IMR-90 (cell line): ENCODE measurements at regions not wholly inside any gene's neighbourhood (a gene's known extent, or its start where the extent isn't known, plus 50 kb on each side); places are given as distances from the start of the nearest gene placed in this dataset.
A peak's percentile ranks its signal among the peaks of the same experiment; 100 is the strongest.

ENCODE experiments used
- ATAC-seq: fragments of 200-7000 bp; cut with Tn5 transposase; 2 replicates; pipeline ENCODE4 v1.9.1; 2020; ENCODE audit warnings: low read depth, mild to moderate bottlenecking, moderate library complexity
- BruUV-seq: library from RNA; stranded (reverse); fragments of 400-500 nt; replicated peaks from 2 replicates; lab custom pipeline; 2021; lab: Mats Ljungman, UMichigan
- CTCF ChIA-PET: fragments of 300-600 bp; formaldehyde crosslinking; extraction: SDS; loops from one replicate; lab custom pipeline; 2021; ENCODE audit warnings: antibody characterized with exemption; lab: Yijun Ruan, JAX
- POLR2A ChIA-PET: fragments of 300-600 bp; sonication (Branson Sonifier 250); formaldehyde crosslinking; loops from one replicate; lab custom pipeline; 2022; ENCODE audit warnings: antibody characterized with exemption; ENCODE audit not compliant: unreplicated experiment; lab: Charles Lee
- DNase-seq: peaks from one replicate; pipeline ENCODE4 v3.0.0; 2013
- H2AFZ ChIP-seq: replicated peaks from 2 replicates; pipeline ENCODE3; 2013; ENCODE audit warnings: low read length, mild to moderate bottlenecking; ENCODE audit not compliant: poor library complexity
- H2AK5ac ChIP-seq: 2 replicates; pipeline ENCODE4 v1.6.1; 2013; ENCODE audit warnings: low read depth, low read length, inconsistent platforms
- H2AK9ac ChIP-seq: replicated peaks from 2 replicates; pipeline ENCODE3; 2013; ENCODE audit warnings: mild to moderate bottlenecking, low read depth, low read length, moderate library complexity; ENCODE audit not compliant: poor library complexity
- H2BK120ac ChIP-seq: 2 replicates; pipeline ENCODE4 v1.6.1; 2013; ENCODE audit warnings: low read depth, low read length, inconsistent platforms
- H2BK15ac ChIP-seq: 3 replicates; pipeline ENCODE4 v1.6.1; 2013; ENCODE audit warnings: low read depth, low read length, inconsistent platforms
- H2BK20ac ChIP-seq: 2 replicates; pipeline ENCODE4 v1.6.1; 2013; ENCODE audit warnings: low read depth, mild to moderate bottlenecking, inconsistent platforms, low read length, moderate library complexity
- H2BK5ac ChIP-seq: 2 replicates; pipeline ENCODE4 v1.6.1; 2013; ENCODE audit warnings: mild to moderate bottlenecking, low read depth, low read length, inconsistent platforms; ENCODE audit not compliant: poor library complexity, severe bottlenecking
- H3K14ac ChIP-seq: replicated peaks from 2 replicates; pipeline ENCODE4 v1.6.1; 2013; ENCODE audit warnings: low read depth, low read length, inconsistent platforms
- H3K18ac ChIP-seq: 2 replicates; pipeline ENCODE4 v1.6.1; 2013; ENCODE audit warnings: low read depth, low read length, control low read depth
- H3K23ac ChIP-seq: 2 replicates; pipeline ENCODE4 v1.6.1; 2013; ENCODE audit warnings: low read depth, low read length, inconsistent platforms
- H3K27ac ChIP-seq: 2 replicates; pipeline ENCODE4 v1.5.1; 2013; ENCODE audit warnings: mild to moderate bottlenecking, control low read depth, low read length; ENCODE audit not compliant: insufficient read depth
- H3K27me3 ChIP-seq: 2 replicates; pipeline ENCODE4 v1.6.1; 2013; ENCODE audit warnings: low read length; ENCODE audit not compliant: control insufficient read depth, insufficient read depth
- H3K36me3 ChIP-seq: 2 replicates; pipeline ENCODE4 v1.6.1; 2013; ENCODE audit warnings: low read length, mixed read lengths; ENCODE audit not compliant: control insufficient read depth, insufficient read depth
- H3K4ac ChIP-seq: 2 replicates; pipeline ENCODE4 v1.6.1; 2013; ENCODE audit warnings: low read depth, low read length, inconsistent platforms
- H3K4me1 ChIP-seq: 2 replicates; pipeline ENCODE4 v1.6.1; 2013; ENCODE audit warnings: low read length, mixed read lengths; ENCODE audit not compliant: control insufficient read depth, insufficient read depth
- H3K4me2 ChIP-seq: 2 replicates; pipeline ENCODE4 v1.6.1; 2013; ENCODE audit warnings: low read depth, mild to moderate bottlenecking, control low read depth, low read length, moderate library complexity
- H3K4me3 ChIP-seq: 2 replicates; pipeline ENCODE4 v1.5.1; 2013; ENCODE audit warnings: low read depth, mild to moderate bottlenecking, control low read depth, low read length, moderate library complexity; ENCODE audit not compliant: insufficient read depth
- H3K56ac ChIP-seq: 2 replicates; pipeline ENCODE4 v1.6.1; 2013; ENCODE audit warnings: low read length, inconsistent platforms; ENCODE audit not compliant: insufficient read depth; ENCODE audit errors: extremely low read depth
- H3K79me1 ChIP-seq, 2 experiments: 2 replicates each; pipeline ENCODE4 v1.6.1; 2013; ENCODE audit warnings: low read length in 2 of 2, inconsistent platforms in 1 of 2, low read depth in 1 of 2
- H3K9ac ChIP-seq: 2 replicates; pipeline ENCODE4 v1.6.1; 2013; ENCODE audit warnings: low read depth, low read length, control low read depth
- H3K9me1 ChIP-seq: 2 replicates; pipeline ENCODE4 v1.6.1; 2013; ENCODE audit warnings: low read length, inconsistent platforms; ENCODE audit not compliant: insufficient read depth
- H3K9me3 ChIP-seq: 2 replicates; pipeline ENCODE4 v1.6.1; 2013; ENCODE audit warnings: low read length; ENCODE audit not compliant: control insufficient read depth, insufficient read depth
- H4K20me1 ChIP-seq: 2 replicates; pipeline ENCODE4 v1.6.1; 2013; ENCODE audit warnings: low read length, inconsistent platforms; ENCODE audit not compliant: insufficient read depth
- H4K5ac ChIP-seq: 2 replicates; pipeline ENCODE4 v1.6.1; 2013; ENCODE audit warnings: mild to moderate bottlenecking, low read depth, low read length, control low read depth
- H4K8ac ChIP-seq, 2 experiments: 2 replicates each; pipeline ENCODE4 v1.6.1; 2013; ENCODE audit warnings: low read depth in 2 of 2, low read length in 2 of 2, control low read depth in 1 of 2, inconsistent platforms in 1 of 2
- H4K91ac ChIP-seq: 2 replicates; pipeline ENCODE4 v1.6.1; 2013; ENCODE audit warnings: low read depth, low read length, inconsistent platforms; ENCODE audit not compliant: insufficient read depth
- CHD1 ChIP-seq: IDR thresholded peaks from 2 replicates; pipeline ENCODE4 v1.6.1; 2012; ENCODE audit warnings: low read depth, low read length, improper control_type of control experiment
- ELK1 ChIP-seq: fragments of 150-350 bp; IDR thresholded peaks from 2 replicates; pipeline ENCODE4 v1.6.1; 2016; ENCODE audit warnings: low read depth, mild to moderate bottlenecking, low read length, moderate library complexity, borderline replicate concordance
- MAZ ChIP-seq: IDR thresholded peaks from 2 replicates; pipeline ENCODE4 v1.6.1; 2012; ENCODE audit warnings: low read depth, mild to moderate bottlenecking, low read length, improper control_type of control experiment, moderate library complexity, borderline replicate concordance
- RFX5 ChIP-seq: IDR thresholded peaks from 2 replicates; pipeline ENCODE4 v1.8.0; 2012; ENCODE audit warnings: low read depth, mild to moderate bottlenecking, low read length, moderate library complexity
- SMC3 ChIP-seq: fragments of 150-350 bp; IDR thresholded peaks from 2 replicates; pipeline ENCODE4 v1.6.1; 2016; ENCODE audit warnings: low read depth, mild to moderate bottlenecking, antibody characterized with exemption, low read length, moderate library complexity
- USF2 ChIP-seq: fragments of 150-350 bp; IDR thresholded peaks from 2 replicates; pipeline ENCODE4 v1.6.1; 2017; ENCODE audit warnings: mild to moderate bottlenecking, antibody characterized with exemption, low read length, low read depth
- WGBS, 2 experiments: methylation state at CpG; one replicate each; pipeline versions ENCODE4 v1.1.5 to v1.1.7; 2013; ENCODE audit warnings: missing lambda C conversion rate in 2 of 2; ENCODE audit not compliant: insufficient read length in 1 of 2; ENCODE audit errors: extremely low coverage in 2 of 2; 5-methylcytosine and 5-hydroxymethylcytosine counted together
- dilution Hi-C: fragments of 300-500 bp; cut with HindIII; formaldehyde crosslinking; loops from one replicate; pipeline ENCODE4 v1.14.3; 2018; ENCODE audit warnings: low sequenced_read_pairs; ENCODE audit not compliant: unreplicated experiment
- in situ Hi-C: fragments of 300-500 bp; cut with MboI; formaldehyde crosslinking; loops from 3 replicates; pipeline ENCODE4 v1.14.3; 2019; ENCODE audit warnings: low sequenced_read_pairs, inconsistent platforms, mixed read lengths
- intact Hi-C: fragments of 100-400 bp; cut with micrococcal nuclease; formaldehyde crosslinking; loops from 2 replicates; pipeline ENCODE4 v1.10.0; 2022

- no TSS peak for BruUV-seq
- TF ChIP-seq USF2 (no peak), RFX5 (no peak), MAZ (no peak), ELK1 (no peak), CHD1 (no peak), SMC3 (no peak)
- intact Hi-C loops, result no loop called here
- ATAC-seq (no peak), DNase-seq (no peak)
- 80% methylated on average over 1 of the region's 3 CpGs; no CpG with 5 or more reads in 1 of the 2 experiments for WGBS, 2 experiments
- peak overlapping the region; percentile 57 for H2AK9ac ChIP-seq
- H3K4me1 ChIP-seq, result peaks cover 15% of the 10 kb centered on the region
- H2AFZ ChIP-seq, result peak overlapping the region; percentile 81
- ChIA-PET POLR2A (no interaction called here), CTCF (no interaction called here)
- H2BK5ac ChIP-seq, result peak overlapping the region; percentile 5
- no peak overlapping the region for H3K4me3 ChIP-seq
- H2BK15ac ChIP-seq, result peak overlapping the region; percentile 86; the same call in 2 of the 3 replicates
- H3K23ac ChIP-seq, result 0 out of 2 replicates have a peak overlapping the region, but pooled peaks have one; percentile 1
- no peak overlapping the region for H3K9ac ChIP-seq
- in situ Hi-C loops, result no loop called here
- peak overlapping the region; percentile 93 for H2BK120ac ChIP-seq
- H2BK20ac ChIP-seq, result peak overlapping the region; percentile 83
- H4K91ac ChIP-seq, result peak overlapping the region; percentile 81
- H3K9me3 ChIP-seq, result peaks cover 3% of the 10 kb centered on the region; the same call in 1 of the 2 replicates
- H3K36me3 ChIP-seq, result no peaks in the 10 kb centered on the region
- H3K14ac ChIP-seq, result peak overlapping the region; percentile 17
- H3K4me2 ChIP-seq, result no peak overlapping the region
- H3K79me1 ChIP-seq, result peaks cover 0 to 5% of the 10 kb centered on the region in 2 experiments; a peak in 1 of 4 replicates
- peak overlapping the region; percentile 96 for H2AK5ac ChIP-seq
- H3K4ac ChIP-seq, result peak overlapping the region; percentile 27
- H4K20me1 ChIP-seq, result no peaks in the 10 kb centered on the region
- H3K9me1 ChIP-seq, result peaks cover 8% of the 10 kb centered on the region
- no peak overlapping the region; the same call in 1 of the 2 replicates for H3K27ac ChIP-seq
- dilution Hi-C loops, result no loop called here
- no peaks in the 10 kb centered on the region for H3K27me3 ChIP-seq
- 0 out of 2 replicates have a peak overlapping the region, but pooled peaks have one; percentile 67 for H4K5ac ChIP-seq
- H3K18ac ChIP-seq, result peak overlapping the region; percentile 48; the same call in 1 of the 2 replicates
- H4K8ac ChIP-seq, result peak overlapping the region; percentile 28 to 71; a peak in 3 of 4 replicates
- no peak overlapping the region for H3K56ac ChIP-seq
Measured at GRCh38 chr1:93740157-93740556, 58.5 kb upstream of the BCAR3 start.
